Esophagus muscularis mucosa (tissue), 3 donors: ENCODE measurements at regions not wholly inside any gene's neighbourhood (a gene's known extent, or its start where the extent isn't known, plus 50 kb on each side); places are given as distances from the start of the nearest gene placed in this dataset.

Source experiments
- EP300 ChIP-seq: sonication (generic); formaldehyde crosslinking; IDR thresholded peaks from one replicate; pipeline ENCODE4 v1.6.1; 2017; ENCODE audit warnings: antibody characterized with exemption
- TF ChIP-seq, protein P1 (sequence below), 3 experiments: fragments of 200-600 bp in 2 of 3; fragments of 450-650 bp in 1 of 3; sonication (generic) in 2 of 3; IDR thresholded peaks; one replicate each; pipeline ENCODE4 v1.5.1; 2017 to 2019; ENCODE audit warnings: antibody characterized with exemption in 3 of 3, mild to moderate bottlenecking in 2 of 3, moderate library complexity in 1 of 3

DNA sequence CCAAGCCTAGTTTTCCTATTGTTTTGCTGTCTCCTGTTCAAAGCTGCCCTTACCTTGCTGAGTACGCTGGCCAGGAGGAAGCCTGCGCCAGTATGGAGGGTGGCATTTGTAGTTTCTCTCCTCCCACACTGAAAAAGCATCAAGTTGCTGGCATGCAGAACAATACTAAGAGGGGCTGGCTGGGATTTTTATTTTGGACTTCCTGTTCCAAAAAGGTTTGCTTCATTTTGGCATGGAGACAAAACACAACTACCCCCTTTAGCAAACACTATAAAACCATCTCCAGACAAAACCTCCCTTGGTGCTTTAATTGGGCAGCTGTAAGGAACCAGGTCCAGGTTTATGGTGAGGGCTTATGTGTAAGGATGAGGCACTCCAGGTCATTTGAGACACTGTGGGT lies 457.6 kb downstream of the PDCD6IP start:
- TF ChIP-seq, protein P1, sequence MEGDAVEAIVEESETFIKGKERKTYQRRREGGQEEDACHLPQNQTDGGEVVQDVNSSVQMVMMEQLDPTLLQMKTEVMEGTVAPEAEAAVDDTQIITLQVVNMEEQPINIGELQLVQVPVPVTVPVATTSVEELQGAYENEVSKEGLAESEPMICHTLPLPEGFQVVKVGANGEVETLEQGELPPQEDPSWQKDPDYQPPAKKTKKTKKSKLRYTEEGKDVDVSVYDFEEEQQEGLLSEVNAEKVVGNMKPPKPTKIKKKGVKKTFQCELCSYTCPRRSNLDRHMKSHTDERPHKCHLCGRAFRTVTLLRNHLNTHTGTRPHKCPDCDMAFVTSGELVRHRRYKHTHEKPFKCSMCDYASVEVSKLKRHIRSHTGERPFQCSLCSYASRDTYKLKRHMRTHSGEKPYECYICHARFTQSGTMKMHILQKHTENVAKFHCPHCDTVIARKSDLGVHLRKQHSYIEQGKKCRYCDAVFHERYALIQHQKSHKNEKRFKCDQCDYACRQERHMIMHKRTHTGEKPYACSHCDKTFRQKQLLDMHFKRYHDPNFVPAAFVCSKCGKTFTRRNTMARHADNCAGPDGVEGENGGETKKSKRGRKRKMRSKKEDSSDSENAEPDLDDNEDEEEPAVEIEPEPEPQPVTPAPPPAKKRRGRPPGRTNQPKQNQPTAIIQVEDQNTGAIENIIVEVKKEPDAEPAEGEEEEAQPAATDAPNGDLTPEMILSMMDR (IDR thresholded peaks at IDR 0.05), result no peak
- TF ChIP-seq EP300, result no peak
